GM23338 (cell line): ENCODE measurements at regions not wholly inside any gene's neighbourhood (a gene's known extent, or its start where the extent isn't known, plus 50 kb on each side); places are given as distances from the start of the nearest gene placed in this dataset.

ENCODE experiments used
- ATAC-seq: fragments of 200-7000 bp; cut with Tn5 transposase; 3 replicates; pipeline ENCODE4 v1.9.1; 2020
- DNase-seq: peaks from one replicate; pipeline ENCODE4 v3.0.0-alpha.2; 2015; ENCODE audit warnings: low spot score
- H2AFZ ChIP-seq: fragments of 200-600 bp; sonication (generic); 2 replicates; pipeline ENCODE4 v1.8.0; 2016; ENCODE audit warnings: antibody characterized with exemption, mild to moderate bottlenecking, moderate library complexity
- H3F3A ChIP-seq: fragments of 200-600 bp; sonication (generic); replicated peaks from 2 replicates; pipeline ENCODE4 v1.8.0; 2017; ENCODE audit warnings: antibody characterized with exemption, mixed run types, low read depth
- H3K27ac ChIP-seq: fragments of 200-600 bp; sonication (generic); 2 replicates; pipeline ENCODE4 v1.6.1; 2016; ENCODE audit warnings: low read depth
- H3K27me3 ChIP-seq: fragments of 200-600 bp; sonication (generic); 2 replicates; pipeline ENCODE4 v1.8.0; 2016; ENCODE audit warnings: mild to moderate bottlenecking, mixed run types, moderate library complexity; ENCODE audit not compliant: insufficient read depth
- H3K36me3 ChIP-seq: fragments of 200-600 bp; sonication (generic); 2 replicates; pipeline ENCODE4 v1.8.0; 2016; ENCODE audit warnings: mild to moderate bottlenecking; ENCODE audit not compliant: insufficient read depth
- H3K4me1 ChIP-seq: fragments of 200-600 bp; sonication (generic); 2 replicates; pipeline ENCODE4 v1.8.0; 2016; ENCODE audit warnings: mild to moderate bottlenecking, moderate library complexity; ENCODE audit not compliant: insufficient read depth
- H3K4me2 ChIP-seq: fragments of 200-600 bp; sonication (generic); 2 replicates; pipeline ENCODE4 v1.7.1; 2017; ENCODE audit warnings: mixed run types
- H3K4me3 ChIP-seq: fragments of 200-600 bp; sonication (generic); 2 replicates; pipeline ENCODE4 v1.6.1; 2016; ENCODE audit warnings: mixed run types
- H3K79me2 ChIP-seq: fragments of 200-600 bp; sonication (generic); replicated peaks from 2 replicates; pipeline ENCODE4 v1.8.0; 2017; ENCODE audit warnings: mild to moderate bottlenecking; ENCODE audit not compliant: insufficient read depth
- H3K9me2 ChIP-seq: fragments of 200-600 bp; sonication (generic); 2 replicates; pipeline ENCODE4 v1.8.0; 2017; ENCODE audit not compliant: insufficient read depth
- H4K20me1 ChIP-seq: fragments of 200-600 bp; sonication (generic); replicated peaks from 2 replicates; pipeline ENCODE4 v1.8.0; 2017; ENCODE audit warnings: mild to moderate bottlenecking; ENCODE audit not compliant: insufficient read depth
- H3K27ac Mint-ChIP-seq: 2 replicates; pipeline ENCODE4 v1.8.0; 2020; ENCODE audit warnings: inconsistent platforms, mild to moderate bottlenecking, moderate library complexity, mixed read lengths
- H3K27me3 Mint-ChIP-seq: 3 replicates; pipeline ENCODE4 v1.8.0; 2022; ENCODE audit warnings: low read depth, mild to moderate bottlenecking, moderate library complexity, mixed read lengths, inconsistent platforms; ENCODE audit not compliant: insufficient read depth, poor library complexity
- H3K36me3 Mint-ChIP-seq: 3 replicates; pipeline ENCODE4 v1.8.0; 2021; ENCODE audit warnings: low read depth, mild to moderate bottlenecking, inconsistent platforms, moderate library complexity, mixed read lengths
- H3K4me1 Mint-ChIP-seq: 3 replicates; pipeline ENCODE4 v1.8.0; 2020; ENCODE audit warnings: mild to moderate bottlenecking, inconsistent platforms, mixed read lengths
- H3K4me3 Mint-ChIP-seq: 3 replicates; pipeline ENCODE4 v1.8.0; 2021; ENCODE audit warnings: moderate library complexity, mild to moderate bottlenecking, inconsistent platforms, mixed read lengths
- H3K9me3 Mint-ChIP-seq: 3 replicates; pipeline ENCODE4 v1.8.0; 2020; ENCODE audit warnings: moderate library complexity, mild to moderate bottlenecking, inconsistent platforms, mixed read lengths
- EZH2phosphoT487 ChIP-seq: fragments of 200-600 bp; sonication (generic); IDR thresholded peaks from one replicate; pipeline ENCODE4 v1.8.1; 2018; ENCODE audit warnings: antibody characterized with exemption; ENCODE audit not compliant: unreplicated experiment
- NANOG ChIP-seq: IDR thresholded peaks from 2 replicates; pipeline ENCODE4 v1.6.1; 2016; ENCODE audit warnings: antibody characterized with exemption, borderline replicate concordance
- POLR2AphosphoS5 ChIP-seq: IDR thresholded peaks from 2 replicates; pipeline ENCODE4 v1.6.1; 2016; ENCODE audit warnings: antibody characterized with exemption, low read depth
- STAT1 ChIP-seq: IDR thresholded peaks from one replicate; pipeline ENCODE4 v1.6.1; 2016; ENCODE audit warnings: antibody characterized with exemption; ENCODE audit not compliant: unreplicated experiment
- ZNF331 ChIP-seq: fragments of 250-450 bp; sonication (Bioruptor Pico); IDR thresholded peaks from 2 replicates; pipeline ENCODE4 v1.5.0; 2020; ENCODE audit warnings: low read depth, mild to moderate bottlenecking, moderate library complexity
- TF ChIP-seq, protein P1 (sequence below): IDR thresholded peaks from one replicate; pipeline ENCODE4 v1.6.1; 2018; ENCODE audit warnings: antibody characterized with exemption; ENCODE audit not compliant: unreplicated experiment
- TF ChIP-seq, protein P2 (sequence below): fragments of 250-450 bp; sonication (Bioruptor Pico); IDR thresholded peaks from 2 replicates; pipeline ENCODE4 v1.5.0; 2020; ENCODE audit warnings: mild to moderate bottlenecking, moderate library complexity

DNA sequence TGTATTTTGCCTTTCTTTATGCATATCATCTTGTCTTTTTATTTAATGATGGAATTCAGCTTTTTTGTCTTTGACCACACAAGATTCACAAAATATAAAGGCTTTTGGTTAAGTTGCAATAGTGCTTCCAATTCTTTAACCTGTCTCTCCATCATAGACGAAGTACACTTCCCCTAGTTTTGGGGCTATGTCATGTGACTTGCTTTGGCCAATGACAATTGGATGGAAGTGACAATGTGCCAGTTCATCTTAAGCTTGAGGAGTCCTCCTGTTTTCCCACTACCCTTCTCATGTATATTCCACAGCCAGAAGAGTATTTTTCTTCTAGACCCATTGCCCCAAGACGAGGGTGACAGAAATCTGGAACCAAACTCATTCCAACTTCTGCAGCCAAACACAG is 419.6 kb upstream of the BRINP3 start:
- no peak for TF ChIP-seq ZNF331 (CRISPR knock-in tag)
- TF ChIP-seq POLR2AphosphoS5: no peak
- TF ChIP-seq EZH2phosphoT487: no peak
- TF ChIP-seq, protein P1, sequence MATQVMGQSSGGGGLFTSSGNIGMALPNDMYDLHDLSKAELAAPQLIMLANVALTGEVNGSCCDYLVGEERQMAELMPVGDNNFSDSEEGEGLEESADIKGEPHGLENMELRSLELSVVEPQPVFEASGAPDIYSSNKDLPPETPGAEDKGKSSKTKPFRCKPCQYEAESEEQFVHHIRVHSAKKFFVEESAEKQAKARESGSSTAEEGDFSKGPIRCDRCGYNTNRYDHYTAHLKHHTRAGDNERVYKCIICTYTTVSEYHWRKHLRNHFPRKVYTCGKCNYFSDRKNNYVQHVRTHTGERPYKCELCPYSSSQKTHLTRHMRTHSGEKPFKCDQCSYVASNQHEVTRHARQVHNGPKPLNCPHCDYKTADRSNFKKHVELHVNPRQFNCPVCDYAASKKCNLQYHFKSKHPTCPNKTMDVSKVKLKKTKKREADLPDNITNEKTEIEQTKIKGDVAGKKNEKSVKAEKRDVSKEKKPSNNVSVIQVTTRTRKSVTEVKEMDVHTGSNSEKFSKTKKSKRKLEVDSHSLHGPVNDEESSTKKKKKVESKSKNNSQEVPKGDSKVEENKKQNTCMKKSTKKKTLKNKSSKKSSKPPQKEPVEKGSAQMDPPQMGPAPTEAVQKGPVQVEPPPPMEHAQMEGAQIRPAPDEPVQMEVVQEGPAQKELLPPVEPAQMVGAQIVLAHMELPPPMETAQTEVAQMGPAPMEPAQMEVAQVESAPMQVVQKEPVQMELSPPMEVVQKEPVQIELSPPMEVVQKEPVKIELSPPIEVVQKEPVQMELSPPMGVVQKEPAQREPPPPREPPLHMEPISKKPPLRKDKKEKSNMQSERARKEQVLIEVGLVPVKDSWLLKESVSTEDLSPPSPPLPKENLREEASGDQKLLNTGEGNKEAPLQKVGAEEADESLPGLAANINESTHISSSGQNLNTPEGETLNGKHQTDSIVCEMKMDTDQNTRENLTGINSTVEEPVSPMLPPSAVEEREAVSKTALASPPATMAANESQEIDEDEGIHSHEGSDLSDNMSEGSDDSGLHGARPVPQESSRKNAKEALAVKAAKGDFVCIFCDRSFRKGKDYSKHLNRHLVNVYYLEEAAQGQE: no peak
- TF ChIP-seq, protein P2, sequence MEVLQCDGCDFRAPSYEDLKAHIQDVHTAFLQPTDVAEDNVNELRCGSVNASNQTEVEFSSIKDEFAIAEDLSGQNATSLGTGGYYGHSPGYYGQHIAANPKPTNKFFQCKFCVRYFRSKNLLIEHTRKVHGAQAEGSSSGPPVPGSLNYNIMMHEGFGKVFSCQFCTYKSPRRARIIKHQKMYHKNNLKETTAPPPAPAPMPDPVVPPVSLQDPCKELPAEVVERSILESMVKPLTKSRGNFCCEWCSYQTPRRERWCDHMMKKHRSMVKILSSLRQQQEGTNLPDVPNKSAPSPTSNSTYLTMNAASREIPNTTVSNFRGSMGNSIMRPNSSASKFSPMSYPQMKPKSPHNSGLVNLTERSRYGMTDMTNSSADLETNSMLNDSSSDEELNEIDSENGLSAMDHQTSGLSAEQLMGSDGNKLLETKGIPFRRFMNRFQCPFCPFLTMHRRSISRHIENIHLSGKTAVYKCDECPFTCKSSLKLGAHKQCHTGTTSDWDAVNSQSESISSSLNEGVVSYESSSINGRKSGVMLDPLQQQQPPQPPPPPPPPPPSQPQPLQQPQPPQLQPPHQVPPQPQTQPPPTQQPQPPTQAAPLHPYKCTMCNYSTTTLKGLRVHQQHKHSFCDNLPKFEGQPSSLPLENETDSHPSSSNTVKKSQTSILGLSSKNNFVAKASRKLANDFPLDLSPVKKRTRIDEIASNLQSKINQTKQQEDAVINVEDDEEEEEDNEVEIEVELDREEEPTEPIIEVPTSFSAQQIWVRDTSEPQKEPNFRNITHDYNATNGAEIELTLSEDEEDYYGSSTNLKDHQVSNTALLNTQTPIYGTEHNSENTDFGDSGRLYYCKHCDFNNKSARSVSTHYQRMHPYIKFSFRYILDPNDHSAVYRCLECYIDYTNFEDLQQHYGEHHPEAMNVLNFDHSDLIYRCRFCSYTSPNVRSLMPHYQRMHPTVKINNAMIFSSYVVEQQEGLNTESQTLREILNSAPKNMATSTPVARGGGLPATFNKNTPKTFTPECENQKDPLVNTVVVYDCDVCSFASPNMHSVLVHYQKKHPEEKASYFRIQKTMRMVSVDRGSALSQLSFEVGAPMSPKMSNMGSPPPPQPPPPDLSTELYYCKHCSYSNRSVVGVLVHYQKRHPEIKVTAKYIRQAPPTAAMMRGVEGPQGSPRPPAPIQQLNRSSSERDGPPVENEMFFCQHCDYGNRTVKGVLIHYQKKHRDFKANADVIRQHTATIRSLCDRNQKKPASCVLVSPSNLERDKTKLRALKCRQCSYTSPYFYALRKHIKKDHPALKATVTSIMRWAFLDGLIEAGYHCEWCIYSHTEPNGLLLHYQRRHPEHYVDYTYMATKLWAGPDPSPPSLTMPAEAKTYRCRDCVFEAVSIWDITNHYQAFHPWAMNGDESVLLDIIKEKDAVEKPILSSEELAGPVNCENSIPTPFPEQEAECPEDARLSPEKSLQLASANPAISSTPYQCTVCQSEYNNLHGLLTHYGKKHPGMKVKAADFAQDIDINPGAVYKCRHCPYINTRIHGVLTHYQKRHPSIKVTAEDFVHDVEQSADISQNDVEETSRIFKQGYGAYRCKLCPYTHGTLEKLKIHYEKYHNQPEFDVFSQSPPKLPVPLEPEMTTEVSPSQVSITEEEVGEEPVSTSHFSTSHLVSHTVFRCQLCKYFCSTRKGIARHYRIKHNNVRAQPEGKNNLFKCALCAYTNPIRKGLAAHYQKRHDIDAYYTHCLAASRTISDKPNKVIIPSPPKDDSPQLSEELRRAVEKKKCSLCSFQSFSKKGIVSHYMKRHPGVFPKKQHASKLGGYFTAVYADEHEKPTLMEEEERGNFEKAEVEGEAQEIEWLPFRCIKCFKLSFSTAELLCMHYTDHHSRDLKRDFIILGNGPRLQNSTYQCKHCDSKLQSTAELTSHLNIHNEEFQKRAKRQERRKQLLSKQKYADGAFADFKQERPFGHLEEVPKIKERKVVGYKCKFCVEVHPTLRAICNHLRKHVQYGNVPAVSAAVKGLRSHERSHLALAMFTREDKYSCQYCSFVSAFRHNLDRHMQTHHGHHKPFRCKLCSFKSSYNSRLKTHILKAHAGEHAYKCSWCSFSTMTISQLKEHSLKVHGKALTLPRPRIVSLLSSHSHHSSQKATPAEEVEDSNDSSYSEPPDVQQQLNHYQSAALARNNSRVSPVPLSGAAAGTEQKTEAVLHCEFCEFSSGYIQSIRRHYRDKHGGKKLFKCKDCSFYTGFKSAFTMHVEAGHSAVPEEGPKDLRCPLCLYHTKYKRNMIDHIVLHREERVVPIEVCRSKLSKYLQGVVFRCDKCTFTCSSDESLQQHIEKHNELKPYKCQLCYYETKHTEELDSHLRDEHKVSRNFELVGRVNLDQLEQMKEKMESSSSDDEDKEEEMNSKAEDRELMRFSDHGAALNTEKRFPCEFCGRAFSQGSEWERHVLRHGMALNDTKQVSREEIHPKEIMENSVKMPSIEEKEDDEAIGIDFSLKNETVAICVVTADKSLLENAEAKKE (CRISPR knock-in tag): no peak
- no peak for TF ChIP-seq NANOG
- no peak for TF ChIP-seq STAT1
- Mint-ChIP-seq H3K4me1 (no peaks in the 10 kb centered on the region), H3K36me3 (no peaks in the 10 kb centered on the region), H3K27me3 (no peaks in the 10 kb centered on the region), H3K4me3 (no peak overlapping the region), H3K9me3 (no peaks in the 10 kb centered on the region), H3K27ac (no peak overlapping the region)
- Histone ChIP-seq H3F3A (no peaks in the 10 kb centered on the region), H3K9me2 (peaks cover 11% of the 10 kb centered on the region; the same call in 1 of the 2 replicates), H3K4me2 (no peak overlapping the region), H3K36me3 (no peaks in the 10 kb centered on the region), H3K79me2 (no peaks in the 10 kb centered on the region), H3K27me3 (no peaks in the 10 kb centered on the region), H2AFZ (peak overlapping the region; percentile 83), H3K4me3 (no peak overlapping the region), H3K27ac (no peak overlapping the region), H4K20me1 (no peaks in the 10 kb centered on the region), H3K4me1 (no peaks in the 10 kb centered on the region)
- ATAC-seq (no peak), DNase-seq (no peak)
